Stimulated activated CD4-positive, alpha-beta T cell treated with anti-CD3 and anti-CD28 coated beads, Interleukin-1b, Interleukin-23, amount 100 ng/mL, for 24 hours (primary cell): ENCODE measurements at regions not wholly inside any gene's neighbourhood (a gene's known extent, or its start where the extent isn't known, plus 50 kb on each side); places are given as distances from the start of the nearest gene placed in this dataset.

Experiments
- DNase-seq, 4 experiments: peaks; one replicate each; pipeline ENCODE4 v3.0.0-alpha.2; 2020; ENCODE audit warnings: low read depth in 4 of 4, low spot score in 1 of 4

GRCh38 chr1:87765057-87765680 is 436.5 kb downstream of the LMO4 start:
- DNase-seq = no peak

GRCh38 chr1:87765681-87766070 is 437.0 kb downstream of the LMO4 start:
- DNase-seq = no peak

- DNase-seq = no peak
Observed at GRCh38 chr1:87766737-87767136, 438.1 kb downstream of the LMO4 start.

- no peak for DNase-seq
Observed at GRCh38 chr1:87778896-87779295, 450.2 kb downstream of the LMO4 start.

- no peak for DNase-seq
Observed at GRCh38 chr1:87781554-87781953, 452.9 kb downstream of the LMO4 start.

- no peak for DNase-seq
Observed at GRCh38 chr1:87783315-87783714, 454.6 kb downstream of the LMO4 start.

- no peak for DNase-seq
Observed at GRCh38 chr1:87785386-87785785, 456.7 kb downstream of the LMO4 start.

- DNase-seq = no peak
Observed at GRCh38 chr1:87786229-87786628, 457.5 kb downstream of the LMO4 start.

- no peak for DNase-seq
Observed at GRCh38 chr1:87786861-87787545, 458.3 kb downstream of the LMO4 start.

- DNase-seq = no peak
Observed at GRCh38 chr1:87787551-87787950, 458.9 kb downstream of the LMO4 start.

GRCh38 chr1:87790756-87791155 is 462.1 kb downstream of the LMO4 start:
- DNase-seq = no peak

GRCh38 chr1:87791931-87792740 is 463.5 kb downstream of the LMO4 start:
- no peak for DNase-seq

GRCh38 chr1:87794788-87795614 is 466.3 kb downstream of the LMO4 start:
- no peak for DNase-seq

GRCh38 chr1:87795615-87796337 is 467.1 kb downstream of the LMO4 start:
- no peak for DNase-seq

- DNase-seq = no peak
Observed at GRCh38 chr1:87796471-87796901, 467.8 kb downstream of the LMO4 start.

- DNase-seq = no peak
Observed at GRCh38 chr1:87799451-87799850, 470.8 kb downstream of the LMO4 start.

GRCh38 chr1:87800006-87800405 is 471.3 kb downstream of the LMO4 start:
- no peak for DNase-seq

GRCh38 chr1:87803375-87803774 is 474.7 kb downstream of the LMO4 start:
- no peak for DNase-seq

- no peak for DNase-seq
Observed at GRCh38 chr1:87804128-87804527, 475.4 kb downstream of the LMO4 start.

GRCh38 chr1:87805666-87806378 is 477.1 kb downstream of the LMO4 start:
- DNase-seq = no peak
